Breast epithelium (tissue), 3 donors: ENCODE measurements at regions not wholly inside any gene's neighbourhood (a gene's known extent, or its start where the extent isn't known, plus 50 kb on each side); places are given as distances from the start of the nearest gene placed in this dataset.

Experiments used
- POLR2A ChIP-seq: fragments of 450-650 bp; IDR thresholded peaks from one replicate; pipeline ENCODE4 v1.6.1; 2016; ENCODE audit warnings: antibody characterized with exemption, mild to moderate bottlenecking, moderate library complexity
- POLR2AphosphoS5 ChIP-seq, 3 donors: sonication (generic); formaldehyde crosslinking; IDR thresholded peaks; one replicate each; pipeline ENCODE4 v1.6.1; 2017; ENCODE audit warnings: antibody characterized with exemption in 3 of 3
- TF ChIP-seq, protein P1 (sequence below), 3 donors: fragments of 450-650 bp; IDR thresholded peaks; one replicate each; pipeline ENCODE4 v1.5.1; 2016 to 2017; ENCODE audit warnings: antibody characterized with exemption in 3 of 3, mild to moderate bottlenecking in 3 of 3, moderate library complexity in 3 of 3

DNA sequence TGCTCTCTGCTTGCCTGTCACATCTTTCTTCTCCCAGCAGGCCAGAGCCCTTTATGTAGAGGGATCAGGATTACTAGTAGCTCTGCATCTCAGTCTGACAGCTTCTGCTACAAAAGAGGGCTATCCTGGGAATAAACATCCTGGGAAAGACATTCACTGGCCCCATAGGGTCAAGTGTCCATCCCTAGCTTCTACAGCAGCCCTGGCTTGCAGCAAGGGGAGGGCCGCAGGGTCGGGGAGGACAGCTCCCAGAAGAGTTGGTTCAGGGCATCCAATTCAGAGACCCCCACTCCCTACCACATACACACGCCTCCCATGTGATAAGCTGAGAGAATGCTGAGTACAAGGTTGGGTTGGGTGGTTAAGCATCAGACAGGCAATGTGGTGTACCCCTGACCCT, 154.1 kb upstream of the PDE10A start:
- TF ChIP-seq, protein P1, sequence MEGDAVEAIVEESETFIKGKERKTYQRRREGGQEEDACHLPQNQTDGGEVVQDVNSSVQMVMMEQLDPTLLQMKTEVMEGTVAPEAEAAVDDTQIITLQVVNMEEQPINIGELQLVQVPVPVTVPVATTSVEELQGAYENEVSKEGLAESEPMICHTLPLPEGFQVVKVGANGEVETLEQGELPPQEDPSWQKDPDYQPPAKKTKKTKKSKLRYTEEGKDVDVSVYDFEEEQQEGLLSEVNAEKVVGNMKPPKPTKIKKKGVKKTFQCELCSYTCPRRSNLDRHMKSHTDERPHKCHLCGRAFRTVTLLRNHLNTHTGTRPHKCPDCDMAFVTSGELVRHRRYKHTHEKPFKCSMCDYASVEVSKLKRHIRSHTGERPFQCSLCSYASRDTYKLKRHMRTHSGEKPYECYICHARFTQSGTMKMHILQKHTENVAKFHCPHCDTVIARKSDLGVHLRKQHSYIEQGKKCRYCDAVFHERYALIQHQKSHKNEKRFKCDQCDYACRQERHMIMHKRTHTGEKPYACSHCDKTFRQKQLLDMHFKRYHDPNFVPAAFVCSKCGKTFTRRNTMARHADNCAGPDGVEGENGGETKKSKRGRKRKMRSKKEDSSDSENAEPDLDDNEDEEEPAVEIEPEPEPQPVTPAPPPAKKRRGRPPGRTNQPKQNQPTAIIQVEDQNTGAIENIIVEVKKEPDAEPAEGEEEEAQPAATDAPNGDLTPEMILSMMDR (IDR thresholded peaks at IDR 0.05): no peak
- TF ChIP-seq POLR2A (no peak), POLR2AphosphoS5 (IDR thresholded peaks at IDR 0.05) (no peak)
